GM18858 (cell line): ENCODE measurements at regions not wholly inside any gene's neighbourhood (a gene's known extent, or its start where the extent isn't known, plus 50 kb on each side); places are given as distances from the start of the nearest gene placed in this dataset.
"Not testable (repeated sequence)": the region's sequence is repeated elsewhere in the genome, so short reads cannot be mapped to it uniquely, and the experiment has no call there.

ENCODE experiments used
- ATAC-seq: cut with Tn5 transposase; IDR thresholded peaks from one replicate; pipeline ENCODE4 v1.9.1; 2021; ENCODE audit not compliant: unreplicated experiment

GRCh38 chr2:103361712-103362111, 599.9 kb downstream of the TMEM182 start:
- no peak for ATAC-seq

GRCh38 chr2:103363639-103364038, 601.8 kb downstream of the TMEM182 start:
- ATAC-seq = no peak

GRCh38 chr2:103364177-103364576, 602.3 kb downstream of the TMEM182 start:
- ATAC-seq = no peak

GRCh38 chr2:103365071-103365470, 603.2 kb downstream of the TMEM182 start:
- no peak for ATAC-seq

DNA sequence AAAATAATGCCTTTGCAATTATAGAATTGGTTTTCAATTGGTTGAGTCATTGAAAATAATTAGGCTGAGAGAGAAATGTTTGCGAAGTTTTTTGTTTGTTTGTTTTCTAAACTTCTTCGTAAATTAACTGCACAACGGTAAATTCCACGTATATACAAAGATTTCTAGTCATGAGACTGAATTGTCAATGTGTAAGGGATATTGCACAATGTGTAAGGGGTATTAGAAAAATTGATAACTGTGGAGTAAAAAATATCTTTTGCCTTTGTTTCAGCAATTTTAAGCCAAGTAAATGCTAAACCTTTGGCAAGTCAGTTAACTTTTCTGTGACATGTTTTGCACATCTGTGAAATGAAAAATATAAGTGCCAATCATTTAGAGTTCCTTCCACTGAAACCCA, 606.0 kb downstream of the TMEM182 start:
- ATAC-seq = no peak

- ATAC-seq = no peak
Observed at GRCh38 chr2:103383541-103383940, 621.7 kb downstream of the TMEM182 start.

DNA sequence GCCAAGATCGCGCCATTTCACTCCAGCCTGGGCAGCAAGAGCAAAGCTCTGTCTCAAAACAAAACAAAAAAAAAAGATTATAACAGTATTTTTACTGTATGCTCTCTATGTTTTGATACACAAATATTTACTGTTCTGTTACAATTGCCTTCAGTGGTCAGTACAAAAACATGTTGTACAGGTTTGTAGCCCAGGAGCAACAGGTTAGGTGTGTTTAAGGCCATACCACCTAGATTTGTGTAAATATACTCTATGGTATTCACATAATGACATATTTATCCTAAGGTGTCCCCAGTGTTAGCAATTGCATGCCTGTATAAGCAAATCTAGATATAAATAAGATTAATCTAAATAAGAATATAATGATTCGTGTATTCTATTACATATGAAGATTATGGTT, 625.0 kb downstream of the TMEM182 start:
- no peak for ATAC-seq

GRCh38 chr2:103387888-103388287, 626.1 kb downstream of the TMEM182 start:
- ATAC-seq = no peak

GRCh38 chr2:103396152-103396551, 634.3 kb downstream of the TMEM182 start:
- ATAC-seq = no peak

DNA sequence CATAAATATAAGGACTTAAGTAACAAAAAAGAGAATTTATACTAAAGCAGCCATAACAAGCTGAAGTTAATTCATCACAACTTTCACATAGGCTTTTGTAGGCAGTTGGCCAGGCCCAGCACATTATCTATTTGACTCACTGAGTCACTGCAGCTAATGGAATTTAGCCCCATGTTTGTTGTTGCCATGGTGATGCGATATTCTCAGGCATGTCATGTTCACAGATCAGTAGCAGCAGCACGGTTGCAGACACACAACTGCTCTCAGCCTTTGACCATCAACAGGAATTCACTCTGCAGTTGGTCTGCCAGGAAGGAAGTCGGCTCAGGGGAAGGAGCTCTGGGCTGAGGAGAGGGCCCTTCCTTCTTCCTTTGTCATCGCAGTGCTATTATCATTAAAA, 639.8 kb downstream of the TMEM182 start:
- ATAC-seq = no peak

DNA sequence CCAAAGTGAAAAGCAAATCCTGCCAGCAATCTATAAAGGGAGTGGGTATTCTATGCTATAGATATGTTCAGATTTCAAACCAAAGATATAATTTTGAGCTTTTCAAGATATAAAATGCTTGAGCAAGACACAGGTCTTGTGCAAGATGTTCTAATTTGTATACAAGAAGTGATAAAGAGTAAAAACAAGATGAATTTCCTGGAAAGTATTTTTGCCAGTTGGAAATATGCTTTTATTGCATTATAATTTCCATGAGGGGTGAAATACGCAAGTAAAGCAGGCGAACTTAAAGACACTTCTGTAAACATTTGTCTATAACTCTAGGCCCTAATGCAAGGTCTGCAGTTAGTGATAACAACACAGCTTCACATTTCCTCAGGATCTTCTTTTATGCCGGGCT, 640.5 kb downstream of the TMEM182 start:
- ATAC-seq = no peak

DNA sequence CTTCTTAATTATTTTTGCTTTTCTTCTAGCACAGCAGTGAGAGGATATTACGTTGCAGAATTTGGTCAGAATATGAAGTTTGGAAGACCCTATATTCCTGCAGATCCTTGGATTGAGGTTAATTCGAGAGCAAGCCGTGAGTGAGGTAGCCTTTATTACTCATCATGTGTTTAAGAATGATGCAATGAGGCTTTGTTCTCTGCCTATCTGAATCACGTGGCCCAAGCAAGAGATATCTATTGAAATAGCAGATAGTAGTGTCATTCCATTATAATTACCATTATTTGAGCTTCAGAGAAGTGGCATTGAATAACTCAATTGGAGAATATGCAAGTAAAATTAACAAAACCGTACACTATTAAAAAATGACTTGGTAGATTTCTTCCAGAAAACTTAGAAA, 641.1 kb downstream of the TMEM182 start:
- ATAC-seq = no peak

- ATAC-seq = not testable (repeated sequence)
Observed at GRCh38 chr2:103403388-103403787, 641.6 kb downstream of the TMEM182 start.

- ATAC-seq = no peak
Observed at GRCh38 chr2:103410221-103410620, 648.4 kb downstream of the TMEM182 start.

- ATAC-seq = no peak
Observed at GRCh38 chr2:103419506-103419905, 657.7 kb downstream of the TMEM182 start.

GRCh38 chr2:103423100-103423499, 661.3 kb downstream of the TMEM182 start:
- ATAC-seq = no peak

GRCh38 chr2:103427567-103427966, 665.7 kb downstream of the TMEM182 start:
- no peak for ATAC-seq

- ATAC-seq = no peak
Observed at GRCh38 chr2:103430191-103430590, 668.4 kb downstream of the TMEM182 start.

GRCh38 chr2:103435010-103435409, 673.2 kb downstream of the TMEM182 start:
- no peak for ATAC-seq

DNA sequence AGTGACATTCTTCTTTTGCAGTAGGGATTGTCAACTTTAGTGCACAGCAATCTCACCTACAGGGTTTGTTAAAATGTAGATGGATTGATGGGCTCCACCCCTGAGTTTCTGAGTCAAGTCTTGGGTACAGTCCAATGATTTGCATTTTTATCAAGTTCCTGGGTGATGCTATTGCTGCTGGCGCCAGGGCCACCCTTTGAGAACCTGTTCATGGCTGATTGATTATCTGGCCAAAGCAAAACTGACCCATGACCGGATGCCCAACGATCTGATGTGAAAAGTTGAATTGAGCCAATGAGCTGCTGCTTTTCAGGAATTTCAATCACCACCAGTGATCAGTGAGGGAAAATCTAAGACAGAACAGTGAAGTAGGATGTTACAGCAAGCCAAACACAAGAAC, 675.3 kb downstream of the TMEM182 start:
- ATAC-seq = no peak

- no peak for ATAC-seq
Observed at GRCh38 chr2:103445347-103445746, 683.5 kb downstream of the TMEM182 start.

GRCh38 chr2:103448495-103448894, 686.7 kb downstream of the TMEM182 start:
- ATAC-seq = no peak

- ATAC-seq = no peak
Observed at GRCh38 chr2:103451283-103451682, 689.5 kb downstream of the TMEM182 start.

- ATAC-seq = no peak
Observed at GRCh38 chr2:103459283-103459682, 697.5 kb downstream of the TMEM182 start.
